ENCODE measurements at regions not wholly inside any gene's neighbourhood (a gene's known extent, or its start where the extent isn't known, plus 50 kb on each side); places are given as distances from the start of the nearest gene placed in this dataset.
"Not testable (repeated sequence)": the region's sequence is repeated elsewhere in the genome, so short reads cannot be mapped to it uniquely, and the experiment has no call there.

- not testable (repeated sequence) for TF ChIP-seq CBX8 (IDR thresholded peaks at IDR 0.05); POLR2A (IDR thresholded peaks at IDR 0.05; ENCODE audit: low read length); FOXS1 (CRISPR knock-in tag; IDR thresholded peaks at IDR 0.05); RFX5 (IDR thresholded peaks at IDR 0.05); RCOR1 (IDR thresholded peaks at IDR 0.05; ENCODE audit: low read depth, low read length)
- peak; percentile 25; the same call in 2 of the 3 replicates for TF ChIP-seq CTCF (IDR thresholded peaks at IDR 0.05)
- peak in 1 of 2 experiments; percentile 28; a peak in 2 of 5 replicates for TF ChIP-seq RAD21 (conservative IDR thresholded peaks at IDR 0.05 in 1 of 2, IDR thresholded peaks at IDR 0.05 in 1 of 2)
These were observed 808.2 kb downstream of the TMEM121 start for GRCh38 chr14:106334428-106335109.
